Mononuclear cell (primary cell): ENCODE measurements at regions not wholly inside any gene's neighbourhood (a gene's known extent, or its start where the extent isn't known, plus 50 kb on each side); places are given as distances from the start of the nearest gene placed in this dataset.

ENCODE experiments used
- H3K27me3 ChIP-seq: 2 replicates; pipeline ENCODE4 v1.6.0; 2011; ENCODE audit warnings: low read length, control low read depth; ENCODE audit not compliant: insufficient read depth
- H3K4me1 ChIP-seq: 2 replicates; pipeline ENCODE4 v1.5.1; 2011; ENCODE audit warnings: mild to moderate bottlenecking, low read length, control low read depth; ENCODE audit not compliant: insufficient read depth
- H3K4me3 ChIP-seq: 2 replicates; pipeline ENCODE4 v1.5.1; 2011; ENCODE audit warnings: mild to moderate bottlenecking, low read length, moderate library complexity
- H3K9me3 ChIP-seq: 2 replicates; pipeline ENCODE4 v1.5.1; 2011; ENCODE audit warnings: low read depth, mild to moderate bottlenecking, control low read depth, low read length

DNA sequence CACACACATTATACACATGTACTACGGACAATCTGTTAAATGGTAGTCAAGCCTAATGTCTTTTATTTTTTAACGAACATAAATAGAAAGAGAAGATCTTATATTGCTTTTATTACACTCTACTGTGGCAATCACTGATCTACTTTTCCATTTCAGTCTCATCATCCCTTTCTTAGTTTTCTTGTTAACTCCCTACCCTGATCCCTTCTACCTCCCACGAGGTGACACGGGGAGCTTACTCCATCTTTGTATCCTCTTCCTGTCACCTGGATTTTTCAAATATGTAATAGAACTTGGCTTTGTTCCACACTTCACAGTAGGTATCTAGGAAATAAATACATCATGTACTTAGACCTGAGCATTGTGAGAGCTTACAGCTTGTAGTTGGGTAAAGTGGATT is 211.0 kb downstream of the PIK3R1 start:
- no peaks in the 10 kb centered on the region for H3K27me3 ChIP-seq
- peaks cover 14% of the 10 kb centered on the region for H3K4me1 ChIP-seq
- no peaks in the 10 kb centered on the region for H3K9me3 ChIP-seq
- no peak overlapping the region for H3K4me3 ChIP-seq

DNA sequence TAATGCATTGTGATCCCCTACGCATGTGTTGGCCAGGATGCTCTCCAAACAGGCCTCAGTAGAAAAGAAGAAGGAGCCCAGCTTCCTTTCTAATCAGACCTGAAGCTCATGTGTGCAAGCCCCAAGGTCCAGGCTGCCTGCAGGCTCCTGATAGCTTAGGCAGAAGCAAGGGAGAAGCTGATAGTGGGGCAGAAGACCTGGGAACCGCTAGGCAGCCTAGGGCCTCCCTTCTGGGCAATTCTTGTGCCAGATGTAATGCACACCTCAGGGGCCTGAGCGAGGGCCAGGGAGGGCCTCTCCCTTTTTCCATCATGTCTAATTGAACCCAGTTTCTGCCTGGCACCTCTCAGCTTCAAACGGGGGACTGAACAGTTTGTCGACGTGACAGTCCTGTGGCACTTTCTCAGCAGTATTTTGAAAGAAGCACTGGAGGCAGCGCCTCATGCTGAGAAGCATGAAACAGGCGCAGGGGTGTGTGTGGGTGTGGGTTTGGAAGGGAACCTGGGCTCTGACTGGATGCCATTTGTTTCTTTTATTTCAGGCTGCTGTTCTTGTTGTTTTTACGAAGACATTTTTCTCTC is 212.8 kb downstream of the PIK3R1 start:
- no peaks in the 10 kb centered on the region for H3K9me3 ChIP-seq
- no peak overlapping the region for H3K4me3 ChIP-seq
- no peaks in the 10 kb centered on the region for H3K27me3 ChIP-seq
- H3K4me1 ChIP-seq, result peaks cover 19% of the 10 kb centered on the region

DNA sequence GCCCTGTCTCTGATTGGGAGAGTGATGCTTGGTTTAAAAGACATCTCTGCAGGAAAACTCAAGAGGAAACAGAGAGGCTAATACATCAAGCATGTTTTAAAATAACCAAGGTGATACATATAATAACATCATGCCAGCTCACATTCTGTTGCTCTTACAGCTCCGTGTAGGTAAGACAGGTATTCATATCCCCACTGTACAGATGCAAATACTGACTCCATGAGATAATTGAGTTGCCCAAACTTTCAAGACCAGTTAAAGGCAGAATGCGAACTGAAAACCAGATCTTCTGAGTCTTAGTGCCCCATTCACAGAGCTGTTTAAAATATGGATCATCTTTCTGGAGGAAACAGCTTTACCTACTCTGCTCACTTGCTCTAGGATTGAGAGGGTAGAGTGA is 214.0 kb downstream of the PIK3R1 start:
- Histone ChIP-seq H3K4me3 (no peak overlapping the region), H3K9me3 (no peaks in the 10 kb centered on the region), H3K27me3 (no peaks in the 10 kb centered on the region), H3K4me1 (peaks cover 29% of the 10 kb centered on the region)

DNA sequence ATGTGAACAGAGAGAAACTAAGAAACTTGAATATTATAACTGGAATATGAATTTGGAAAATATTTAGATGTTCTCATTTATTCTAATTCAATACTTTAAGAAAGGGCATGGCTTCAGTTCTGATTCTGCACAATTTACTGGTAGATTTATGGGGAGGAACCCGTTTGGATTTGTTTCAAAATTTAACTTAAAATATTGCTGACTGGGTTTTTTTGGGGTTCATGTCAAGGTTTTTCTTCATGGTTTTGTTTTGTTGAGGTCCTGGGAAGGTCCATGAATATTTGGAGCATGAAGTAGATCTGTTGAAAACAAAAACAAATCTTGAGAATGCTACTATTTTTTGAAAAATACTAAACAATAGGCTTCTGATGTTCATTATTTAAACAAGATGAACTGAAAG is 214.7 kb downstream of the PIK3R1 start:
- no peaks in the 10 kb centered on the region for H3K27me3 ChIP-seq
- H3K4me1 ChIP-seq, result peaks cover 30% of the 10 kb centered on the region
- no peaks in the 10 kb centered on the region for H3K9me3 ChIP-seq
- no peak overlapping the region for H3K4me3 ChIP-seq

DNA sequence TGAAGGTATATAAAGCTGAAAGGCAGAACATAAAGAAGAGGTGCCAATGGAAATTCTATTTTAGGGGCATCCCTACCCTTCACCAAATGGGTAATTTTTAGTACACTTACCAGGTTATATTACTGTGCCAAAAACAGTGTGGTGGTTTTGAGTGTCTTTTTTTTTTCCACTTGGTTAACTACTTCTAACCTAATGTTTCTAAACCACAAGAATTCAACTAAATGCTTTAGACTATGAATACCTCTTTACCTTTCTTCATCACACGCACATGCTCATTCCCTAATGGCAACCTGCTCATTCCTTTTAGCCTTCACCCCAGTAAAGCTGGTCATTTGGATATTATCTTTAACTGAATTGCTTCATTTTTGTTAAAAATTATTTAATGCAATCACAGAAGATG is 215.6 kb downstream of the PIK3R1 start:
- Histone ChIP-seq H3K4me1 (peaks cover 32% of the 10 kb centered on the region), H3K9me3 (no peaks in the 10 kb centered on the region), H3K27me3 (no peaks in the 10 kb centered on the region), H3K4me3 (no peak overlapping the region)

- no peaks in the 10 kb centered on the region for H3K9me3 ChIP-seq
- no peak overlapping the region for H3K4me3 ChIP-seq
- no peaks in the 10 kb centered on the region for H3K27me3 ChIP-seq
- H3K4me1 ChIP-seq, result peaks cover 37% of the 10 kb centered on the region
These were observed 216.2 kb downstream of the PIK3R1 start for GRCh38 chr5:68431601-68432337.

GRCh38 chr5:68432682-68433081 is 217.1 kb downstream of the PIK3R1 start:
- H3K9me3 ChIP-seq, result no peaks in the 10 kb centered on the region
- no peaks in the 10 kb centered on the region for H3K27me3 ChIP-seq
- H3K4me1 ChIP-seq, result peaks cover 37% of the 10 kb centered on the region
- H3K4me3 ChIP-seq, result no peak overlapping the region

- Histone ChIP-seq H3K4me3 (no peak overlapping the region), H3K4me1 (peaks cover 37% of the 10 kb centered on the region)
These were observed 218.0 kb downstream of the PIK3R1 start for GRCh38 chr5:68433526-68433922.

DNA sequence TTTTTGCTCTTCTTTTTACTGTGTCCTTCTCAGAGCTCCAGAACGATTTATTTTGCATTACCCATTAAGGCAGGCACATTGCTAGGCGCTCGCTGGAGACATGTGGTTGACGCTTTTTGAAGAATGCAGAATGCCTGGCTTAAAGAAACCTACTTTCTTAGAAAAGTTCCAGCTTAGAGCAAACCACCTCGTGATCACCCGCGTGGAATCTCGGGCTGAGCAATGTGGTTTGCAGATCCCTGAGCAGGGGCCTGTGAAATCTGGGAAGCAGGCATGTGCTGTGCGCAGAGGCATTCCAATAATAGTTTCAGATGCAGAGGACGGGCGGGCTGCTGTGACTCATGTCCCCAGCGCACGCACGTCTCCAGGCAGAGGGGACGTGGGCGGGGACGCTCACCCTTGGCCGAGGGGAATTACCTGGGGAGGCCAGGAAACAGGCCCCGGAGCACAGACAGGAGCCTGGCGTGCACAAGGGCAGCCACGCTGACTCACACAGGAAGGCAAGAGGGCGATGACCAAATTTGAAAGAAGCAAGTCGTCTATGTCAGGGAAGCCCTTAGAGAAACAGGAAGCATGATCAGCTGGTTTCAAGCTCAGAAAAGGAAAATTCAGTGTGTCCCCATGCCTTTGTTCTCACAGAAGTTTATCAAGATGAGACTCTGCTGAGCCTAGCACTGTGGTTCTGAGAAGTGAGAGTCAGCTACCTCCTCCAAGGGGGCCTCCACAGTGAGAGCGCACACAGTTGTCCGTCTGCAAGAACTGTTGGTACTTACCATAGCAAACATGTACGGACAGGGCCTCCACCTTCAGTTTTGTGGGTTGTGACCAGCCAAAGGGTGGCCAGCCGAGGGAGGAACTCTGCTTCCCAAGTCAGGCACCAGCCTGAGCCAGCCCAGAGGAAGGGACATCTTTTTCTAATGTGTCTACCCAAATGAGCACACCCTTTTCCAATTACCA is 218.6 kb downstream of the PIK3R1 start:
- no peaks in the 10 kb centered on the region for H3K27me3 ChIP-seq
- H3K9me3 ChIP-seq, result no peaks in the 10 kb centered on the region
- peaks cover 37% of the 10 kb centered on the region for H3K4me1 ChIP-seq
- H3K4me3 ChIP-seq, result no peak overlapping the region

More at GRCh38 chr5:68433526-68433922, 218.0 kb downstream of the PIK3R1 start:
- Histone ChIP-seq H3K9me3 (no peaks in the 10 kb centered on the region), H3K27me3 (no peaks in the 10 kb centered on the region)

DNA sequence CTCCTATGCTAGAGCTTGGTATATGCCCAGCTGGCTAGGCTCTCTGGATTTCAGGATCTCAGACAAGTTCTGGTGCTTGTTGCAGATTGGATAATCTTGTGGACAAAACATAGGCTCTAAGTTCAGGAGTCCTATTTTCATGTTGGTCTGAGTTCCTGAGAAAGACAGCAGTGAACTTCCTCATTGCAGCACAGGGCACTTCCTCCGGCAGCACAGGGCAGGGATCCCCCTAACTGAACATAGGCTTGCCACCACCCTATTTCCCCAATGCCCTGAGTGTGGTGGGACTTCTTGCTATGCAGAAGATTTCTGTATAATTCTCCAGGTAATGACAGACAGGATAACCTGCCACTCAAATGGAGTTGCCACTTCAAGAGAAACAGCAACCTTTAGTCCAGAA is 220.1 kb downstream of the PIK3R1 start:
- H3K9me3 ChIP-seq, result no peaks in the 10 kb centered on the region
- H3K4me1 ChIP-seq, result peaks cover 37% of the 10 kb centered on the region
- H3K4me3 ChIP-seq, result no peak overlapping the region
- H3K27me3 ChIP-seq, result no peaks in the 10 kb centered on the region

- Histone ChIP-seq H3K9me3 (no peaks in the 10 kb centered on the region), H3K4me1 (peaks cover 37% of the 10 kb centered on the region)
These were observed 221.3 kb downstream of the PIK3R1 start for GRCh38 chr5:68436686-68437520.

DNA sequence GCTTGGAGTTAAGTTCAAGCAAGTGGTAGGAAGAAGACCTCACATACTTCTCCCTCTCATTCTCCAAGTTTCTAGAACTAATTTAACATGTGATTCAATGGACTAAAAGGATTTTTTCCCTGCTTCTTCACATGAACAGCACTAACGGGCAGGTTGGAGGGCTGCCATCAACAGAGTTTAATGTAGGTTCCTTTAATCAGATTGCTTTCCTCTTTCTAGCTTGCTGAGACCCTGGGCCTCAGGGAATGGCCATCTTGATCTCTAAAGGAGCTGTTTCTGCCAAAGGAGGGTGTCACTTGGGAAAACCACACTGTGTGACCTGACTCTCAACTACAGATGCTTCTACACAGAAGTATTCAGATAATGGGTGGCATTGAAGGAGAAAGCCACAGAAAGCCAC is 223.3 kb downstream of the PIK3R1 start:
- Histone ChIP-seq H3K4me1 (peaks cover 27% of the 10 kb centered on the region), H3K27me3 (no peaks in the 10 kb centered on the region), H3K4me3 (no peak overlapping the region), H3K9me3 (no peaks in the 10 kb centered on the region)

More at GRCh38 chr5:68436686-68437520, 221.3 kb downstream of the PIK3R1 start:
- no peak overlapping the region for H3K4me3 ChIP-seq
- no peaks in the 10 kb centered on the region for H3K27me3 ChIP-seq

- Histone ChIP-seq H3K4me3 (no peak overlapping the region), H3K27me3 (no peaks in the 10 kb centered on the region), H3K9me3 (no peaks in the 10 kb centered on the region), H3K4me1 (peaks cover 15% of the 10 kb centered on the region)
These were observed 224.7 kb downstream of the PIK3R1 start for GRCh38 chr5:68440245-68440644.

DNA sequence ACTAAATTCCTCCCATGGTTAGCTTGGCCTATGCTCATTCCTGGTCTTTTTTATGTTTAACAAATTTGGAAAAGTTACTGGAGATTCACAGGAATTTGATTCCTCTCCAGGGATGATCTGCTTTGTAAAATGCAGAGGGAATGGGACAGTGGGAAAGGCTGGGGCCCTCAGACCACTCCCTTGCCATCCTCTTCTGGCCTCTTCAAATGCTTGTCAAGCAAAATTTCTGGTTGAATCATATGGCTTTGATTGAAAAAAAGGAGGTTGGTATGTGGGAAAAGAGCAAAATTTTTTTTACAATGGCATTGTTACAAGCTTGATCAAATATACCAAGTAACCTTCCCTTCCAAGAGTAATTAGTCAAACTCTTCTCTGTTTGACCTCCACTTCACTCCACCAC is 225.1 kb downstream of the PIK3R1 start:
- H3K4me1 ChIP-seq, result peaks cover 11% of the 10 kb centered on the region
- no peaks in the 10 kb centered on the region for H3K27me3 ChIP-seq
- no peak overlapping the region for H3K4me3 ChIP-seq
- H3K9me3 ChIP-seq, result no peaks in the 10 kb centered on the region
